ENCODE measurements at regions not wholly inside any gene's neighbourhood (a gene's known extent, or its start where the extent isn't known, plus 50 kb on each side); places are given as distances from the start of the nearest gene placed in this dataset.

GRCh38 chr2:10977003-10977402 is 65.3 kb downstream of the KCNF1 start:
- peak in 1 of 2 donors; percentile 40 for DNase-seq (ENCODE audit: low spot score in 2 of 2)
- TF ChIP-seq CTCF (IDR thresholded peaks at IDR 0.05): no peak
- TF ChIP-seq POLR2A (IDR thresholded peaks at IDR 0.05): no peak
- WGBS, 2 donors: 54 to 57% methylated on average over 9 of the region's 9 CpGs
- no peak overlapping the region for H3K4me3 ChIP-seq (ENCODE audit: low read depth, poor library complexity, severe bottlenecking)
- intact Hi-C loops (cut with DNase I; ENCODE audit: low total_unique reads): no loop called here

GRCh38 chr2:10977621-10978020 is 65.9 kb downstream of the KCNF1 start:
- no peak overlapping the region for H3K4me3 ChIP-seq (ENCODE audit: low read depth, poor library complexity, severe bottlenecking)
- 54 to 67% methylated on average over 7 of the region's 7 CpGs for WGBS, 2 donors
- intact Hi-C loops (cut with DNase I; ENCODE audit: low total_unique reads): no loop called here

GRCh38 chr2:10978090-10978670 is 66.4 kb downstream of the KCNF1 start:
- peak in 1 of 2 donors; percentile 54 for DNase-seq (ENCODE audit: low spot score in 2 of 2)
- TF ChIP-seq POLR2A (IDR thresholded peaks at IDR 0.05): no peak
- TF ChIP-seq CTCF (IDR thresholded peaks at IDR 0.05): no peak
- H3K4me3 ChIP-seq (ENCODE audit: low read depth, poor library complexity, severe bottlenecking): no peak overlapping the region
- WGBS, 2 donors: 86 to 90% methylated on average over 22 of the region's 22 CpGs
- intact Hi-C loops (cut with DNase I; ENCODE audit: low total_unique reads): no loop called here

More at GRCh38 chr2:10977621-10978020, 65.9 kb downstream of the KCNF1 start:
- peak in 1 of 2 donors; percentile 17 for DNase-seq (ENCODE audit: low spot score in 2 of 2)
- TF ChIP-seq POLR2A (IDR thresholded peaks at IDR 0.05) (no peak), CTCF (IDR thresholded peaks at IDR 0.05) (no peak)

- intact Hi-C loops (cut with DNase I; ENCODE audit: low total_unique reads): no loop called here
- DNase-seq (ENCODE audit: low spot score in 2 of 2): peak in 1 of 2 donors; percentile 15
- TF ChIP-seq CTCF (IDR thresholded peaks at IDR 0.05) (no peak), POLR2A (IDR thresholded peaks at IDR 0.05) (no peak)
- no peak overlapping the region for H3K4me3 ChIP-seq (ENCODE audit: low read depth, poor library complexity, severe bottlenecking)
- 70 to 82% methylated on average over 3 of the region's 3 CpGs for WGBS, 2 donors
Observed at GRCh38 chr2:10980071-10980470, 68.3 kb downstream of the KCNF1 start.

- intact Hi-C loops (cut with DNase I; ENCODE audit: low total_unique reads): no loop called here
- DNase-seq (ENCODE audit: low spot score in 2 of 2): peak in 1 of 2 donors; percentile 54
- H3K4me3 ChIP-seq (ENCODE audit: low read depth, poor library complexity, severe bottlenecking): no peak overlapping the region
- TF ChIP-seq CTCF (IDR thresholded peaks at IDR 0.05) (no peak), POLR2A (IDR thresholded peaks at IDR 0.05) (no peak)
- 73 to 83% methylated on average over 7 of the region's 7 CpGs for WGBS, 2 donors
Observed at GRCh38 chr2:10980886-10981425, 69.2 kb downstream of the KCNF1 start.

GRCh38 chr2:10981451-10981850 is 69.7 kb downstream of the KCNF1 start:
- peak in 1 of 2 donors; percentile 45 for DNase-seq (ENCODE audit: low spot score in 2 of 2)
- 91 to 92% methylated on average over 7 of the region's 7 CpGs for WGBS, 2 donors
- H3K4me3 ChIP-seq (ENCODE audit: low read depth, poor library complexity, severe bottlenecking): no peak overlapping the region
- TF ChIP-seq CTCF (IDR thresholded peaks at IDR 0.05) (no peak), POLR2A (IDR thresholded peaks at IDR 0.05) (no peak)
- intact Hi-C loops (cut with DNase I; ENCODE audit: low total_unique reads): no loop called here
